GM21737 (cell line): ENCODE measurements at regions not wholly inside any gene's neighbourhood (a gene's known extent, or its start where the extent isn't known, plus 50 kb on each side); places are given as distances from the start of the nearest gene placed in this dataset.

ENCODE experiments used
- ATAC-seq: cut with Tn5 transposase; IDR thresholded peaks from one replicate; pipeline ENCODE4 v1.9.1; 2021; ENCODE audit warnings: mild to moderate bottlenecking, moderate library complexity; ENCODE audit not compliant: unreplicated experiment

GRCh38 chr3:104746056-104746455 lies 620.7 kb upstream of the ALCAM start:
- no peak for ATAC-seq

GRCh38 chr3:104750581-104750980 lies 616.1 kb upstream of the ALCAM start:
- no peak for ATAC-seq

- no peak for ATAC-seq
Measured at GRCh38 chr3:104755791-104756190, 610.9 kb upstream of the ALCAM start.

- no peak for ATAC-seq
Measured at GRCh38 chr3:104763007-104763406, 603.7 kb upstream of the ALCAM start.

GRCh38 chr3:104764496-104764895 lies 602.2 kb upstream of the ALCAM start:
- ATAC-seq, result no peak

GRCh38 chr3:104768886-104769285 lies 597.8 kb upstream of the ALCAM start:
- ATAC-seq, result no peak

GRCh38 chr3:104779324-104779723 lies 587.4 kb upstream of the ALCAM start:
- no peak for ATAC-seq

GRCh38 chr3:104781112-104781511 lies 585.6 kb upstream of the ALCAM start:
- ATAC-seq, result no peak

- no peak for ATAC-seq
Measured at GRCh38 chr3:104785947-104786346, 580.8 kb upstream of the ALCAM start.

- no peak for ATAC-seq
Measured at GRCh38 chr3:104787306-104787705, 579.4 kb upstream of the ALCAM start.

GRCh38 chr3:104788807-104789206 lies 577.9 kb upstream of the ALCAM start:
- no peak for ATAC-seq

GRCh38 chr3:104791331-104791730 lies 575.4 kb upstream of the ALCAM start:
- ATAC-seq, result no peak

- no peak for ATAC-seq
Measured at GRCh38 chr3:104796556-104796955, 570.2 kb upstream of the ALCAM start.

- ATAC-seq, result no peak
Measured at GRCh38 chr3:104805042-104805441, 561.7 kb upstream of the ALCAM start.

- ATAC-seq, result no peak
Measured at GRCh38 chr3:104805508-104805907, 561.2 kb upstream of the ALCAM start.

GRCh38 chr3:104810896-104811295 lies 555.8 kb upstream of the ALCAM start:
- no peak for ATAC-seq

GRCh38 chr3:104816008-104816407 lies 550.7 kb upstream of the ALCAM start:
- ATAC-seq, result no peak

- ATAC-seq, result no peak
Measured at GRCh38 chr3:104816716-104817115, 550.0 kb upstream of the ALCAM start.

GRCh38 chr3:104819333-104819732 lies 547.4 kb upstream of the ALCAM start:
- ATAC-seq, result no peak

- no peak for ATAC-seq
Measured at GRCh38 chr3:104820959-104821358, 545.8 kb upstream of the ALCAM start.

- ATAC-seq, result no peak
Measured at GRCh38 chr3:104825116-104825515, 541.6 kb upstream of the ALCAM start.

GRCh38 chr3:104831071-104831470 lies 535.6 kb upstream of the ALCAM start:
- ATAC-seq, result no peak

- no peak for ATAC-seq
Measured at GRCh38 chr3:104832530-104832929, 534.2 kb upstream of the ALCAM start.

GRCh38 chr3:104835376-104835775 lies 531.3 kb upstream of the ALCAM start:
- no peak for ATAC-seq
